ENCODE measurements at regions not wholly inside any gene's neighbourhood (a gene's known extent, or its start where the extent isn't known, plus 50 kb on each side); places are given as distances from the start of the nearest gene placed in this dataset.

- no peak for TF ChIP-seq CTCF (IDR thresholded peaks at IDR 0.05; ENCODE audit: insufficient read depth, low read length, severe bottlenecking)
- DNase-seq (ENCODE audit: low read depth), result no peak
- no peaks in the 10 kb centered on the region for H3K36me3 ChIP-seq (ENCODE audit: control insufficient read depth, insufficient read depth, low read length)
- H3K27me3 ChIP-seq (ENCODE audit: control insufficient read depth, insufficient read depth, low read length), result no peaks in the 10 kb centered on the region
- FAIRE-seq, result no peak
- H3K4me3 ChIP-seq (ENCODE audit: low read depth, low read length), result no peak overlapping the region
Observed at GRCh38 chr5:2461701-2462691, 289.5 kb downstream of the IRX2 start.

DNA sequence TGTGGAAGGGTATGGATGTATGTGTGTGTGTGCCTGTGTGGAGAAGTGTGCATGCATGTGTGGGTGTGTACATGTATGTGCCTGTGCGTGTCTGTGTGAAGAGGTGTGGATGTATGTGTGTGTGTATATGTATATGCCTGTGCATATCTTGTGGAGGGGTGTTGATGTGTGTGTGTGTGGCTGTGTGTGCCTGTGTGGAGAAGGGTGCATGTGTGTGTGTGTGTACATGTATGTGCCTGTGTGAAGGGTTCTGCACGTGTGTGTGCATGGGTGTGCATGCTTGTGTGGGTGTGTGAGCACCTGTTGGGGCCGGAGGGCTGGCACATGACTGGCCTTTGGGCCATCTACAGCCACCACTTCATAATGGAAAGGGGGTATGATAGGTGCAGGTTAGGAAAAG is 291.4 kb downstream of the IRX2 start:
- no peak for DNase-seq (ENCODE audit: low read depth)
- TF ChIP-seq CTCF (IDR thresholded peaks at IDR 0.05; ENCODE audit: insufficient read depth, low read length, severe bottlenecking), result no peak
- Histone ChIP-seq H3K36me3 (ENCODE audit: control insufficient read depth, insufficient read depth, low read length) (no peaks in the 10 kb centered on the region), H3K4me3 (ENCODE audit: low read depth, low read length) (no peak overlapping the region), H3K27me3 (ENCODE audit: control insufficient read depth, insufficient read depth, low read length) (no peaks in the 10 kb centered on the region)
- FAIRE-seq, result no peak

- Histone ChIP-seq H3K4me3 (ENCODE audit: low read depth, low read length) (no peak overlapping the region), H3K36me3 (ENCODE audit: control insufficient read depth, insufficient read depth, low read length) (no peaks in the 10 kb centered on the region), H3K27me3 (ENCODE audit: control insufficient read depth, insufficient read depth, low read length) (no peaks in the 10 kb centered on the region)
- no peak for DNase-seq (ENCODE audit: low read depth)
- TF ChIP-seq CTCF (IDR thresholded peaks at IDR 0.05; ENCODE audit: insufficient read depth, low read length, severe bottlenecking), result no peak
- FAIRE-seq, result no peak
Observed at GRCh38 chr5:2459251-2459650, 292.2 kb downstream of the IRX2 start.

GRCh38 chr5:2455878-2456277 is 295.6 kb downstream of the IRX2 start:
- H3K4me3 ChIP-seq (ENCODE audit: low read depth, low read length), result no peak overlapping the region
- no peaks in the 10 kb centered on the region for H3K36me3 ChIP-seq (ENCODE audit: control insufficient read depth, insufficient read depth, low read length)
- TF ChIP-seq CTCF (IDR thresholded peaks at IDR 0.05; ENCODE audit: insufficient read depth, low read length, severe bottlenecking), result no peak
- DNase-seq (ENCODE audit: low read depth) (no peak), FAIRE-seq (no peak)
- no peaks in the 10 kb centered on the region for H3K27me3 ChIP-seq (ENCODE audit: control insufficient read depth, insufficient read depth, low read length)

- DNase-seq (ENCODE audit: low read depth) (no peak), FAIRE-seq (no peak)
- no peaks in the 10 kb centered on the region for H3K27me3 ChIP-seq (ENCODE audit: control insufficient read depth, insufficient read depth, low read length)
- no peak overlapping the region for H3K4me3 ChIP-seq (ENCODE audit: low read depth, low read length)
- no peak for TF ChIP-seq CTCF (IDR thresholded peaks at IDR 0.05; ENCODE audit: insufficient read depth, low read length, severe bottlenecking)
- H3K36me3 ChIP-seq (ENCODE audit: control insufficient read depth, insufficient read depth, low read length), result no peaks in the 10 kb centered on the region
Observed at GRCh38 chr5:2454876-2455275, 296.6 kb downstream of the IRX2 start.
